ENCODE measurements at regions not wholly inside any gene's neighbourhood (a gene's known extent, or its start where the extent isn't known, plus 50 kb on each side); places are given as distances from the start of the nearest gene placed in this dataset.

DNA sequence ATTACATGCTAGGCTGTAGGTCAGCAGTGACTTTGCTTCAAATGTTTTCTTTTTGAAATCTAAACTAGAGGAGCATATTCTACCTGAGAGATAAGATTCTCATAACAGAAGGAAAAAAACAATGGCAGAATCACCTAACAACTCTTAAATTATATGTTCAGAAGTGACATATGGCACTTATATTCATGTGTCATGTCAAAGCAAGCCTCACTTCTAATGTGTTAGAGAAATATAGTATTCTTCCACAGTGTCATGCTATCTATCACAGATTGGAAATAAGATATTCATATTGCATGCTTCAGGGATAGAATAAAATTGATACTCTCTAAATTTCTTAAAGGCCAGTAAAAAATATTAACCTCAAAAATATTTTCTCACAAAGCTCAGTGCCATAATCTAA is 874.6 kb upstream of the PRMT6 start:
- TF ChIP-seq, protein P1, sequence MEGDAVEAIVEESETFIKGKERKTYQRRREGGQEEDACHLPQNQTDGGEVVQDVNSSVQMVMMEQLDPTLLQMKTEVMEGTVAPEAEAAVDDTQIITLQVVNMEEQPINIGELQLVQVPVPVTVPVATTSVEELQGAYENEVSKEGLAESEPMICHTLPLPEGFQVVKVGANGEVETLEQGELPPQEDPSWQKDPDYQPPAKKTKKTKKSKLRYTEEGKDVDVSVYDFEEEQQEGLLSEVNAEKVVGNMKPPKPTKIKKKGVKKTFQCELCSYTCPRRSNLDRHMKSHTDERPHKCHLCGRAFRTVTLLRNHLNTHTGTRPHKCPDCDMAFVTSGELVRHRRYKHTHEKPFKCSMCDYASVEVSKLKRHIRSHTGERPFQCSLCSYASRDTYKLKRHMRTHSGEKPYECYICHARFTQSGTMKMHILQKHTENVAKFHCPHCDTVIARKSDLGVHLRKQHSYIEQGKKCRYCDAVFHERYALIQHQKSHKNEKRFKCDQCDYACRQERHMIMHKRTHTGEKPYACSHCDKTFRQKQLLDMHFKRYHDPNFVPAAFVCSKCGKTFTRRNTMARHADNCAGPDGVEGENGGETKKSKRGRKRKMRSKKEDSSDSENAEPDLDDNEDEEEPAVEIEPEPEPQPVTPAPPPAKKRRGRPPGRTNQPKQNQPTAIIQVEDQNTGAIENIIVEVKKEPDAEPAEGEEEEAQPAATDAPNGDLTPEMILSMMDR (IDR thresholded peaks at IDR 0.05; ENCODE audit: low read length) = no peak
- TF ChIP-seq EZH2 (optimal IDR thresholded peaks at IDR 0.05; ENCODE audit: low read depth, low read length) (no peak), EZH2phosphoT487 (IDR thresholded peaks at IDR 0.05; ENCODE audit: low read length) (no peak)

All from MM.1S (cell line).